GM19438 (cell line): ENCODE measurements at regions not wholly inside any gene's neighbourhood (a gene's known extent, or its start where the extent isn't known, plus 50 kb on each side); places are given as distances from the start of the nearest gene placed in this dataset.

Source experiments
- ATAC-seq: cut with Tn5 transposase; IDR thresholded peaks from one replicate; pipeline ENCODE4 v1.9.1; 2021; ENCODE audit warnings: low read depth; ENCODE audit not compliant: unreplicated experiment

DNA sequence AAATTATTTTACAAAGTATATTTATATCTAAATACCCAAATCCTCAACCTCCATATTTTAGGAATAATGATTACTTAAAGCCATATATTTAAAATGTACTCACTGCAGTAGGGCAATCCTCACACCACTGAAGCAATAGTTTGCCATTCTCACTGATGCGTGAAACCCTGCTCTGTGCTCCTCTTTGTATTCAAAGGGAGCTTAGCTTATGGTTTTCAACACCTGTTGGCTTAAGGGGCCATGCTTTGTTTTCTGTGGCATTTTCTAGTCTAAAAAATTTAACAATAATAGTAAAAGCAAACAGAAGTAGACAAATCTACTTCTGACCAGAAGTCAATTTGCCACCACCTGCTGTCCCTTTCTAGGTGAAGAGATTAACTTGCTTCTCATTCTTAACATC is 294.6 kb downstream of the FLRT2 start:
- no peak for ATAC-seq

- ATAC-seq = no peak
Measured at GRCh38 chr14:85822236-85822635, 292.3 kb downstream of the FLRT2 start.

DNA sequence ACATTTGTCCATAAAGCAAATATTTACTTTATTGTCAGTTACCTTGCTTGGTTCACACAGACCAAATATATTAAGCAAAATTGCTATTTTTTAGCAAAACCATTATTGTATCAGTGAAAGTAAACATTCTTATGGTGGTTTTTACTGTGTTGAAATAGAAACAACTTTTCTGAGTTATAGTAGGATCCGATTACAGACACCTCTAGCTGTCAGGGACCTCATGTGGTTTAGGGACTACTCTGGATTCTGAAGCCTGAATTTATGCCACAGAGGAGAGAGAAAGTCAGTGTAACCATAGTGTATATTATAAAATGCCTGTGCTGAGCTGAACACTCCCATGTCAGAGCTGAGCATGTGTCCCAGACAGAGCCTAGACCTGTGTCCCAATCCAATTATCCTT is 287.5 kb downstream of the FLRT2 start:
- no peak for ATAC-seq

DNA sequence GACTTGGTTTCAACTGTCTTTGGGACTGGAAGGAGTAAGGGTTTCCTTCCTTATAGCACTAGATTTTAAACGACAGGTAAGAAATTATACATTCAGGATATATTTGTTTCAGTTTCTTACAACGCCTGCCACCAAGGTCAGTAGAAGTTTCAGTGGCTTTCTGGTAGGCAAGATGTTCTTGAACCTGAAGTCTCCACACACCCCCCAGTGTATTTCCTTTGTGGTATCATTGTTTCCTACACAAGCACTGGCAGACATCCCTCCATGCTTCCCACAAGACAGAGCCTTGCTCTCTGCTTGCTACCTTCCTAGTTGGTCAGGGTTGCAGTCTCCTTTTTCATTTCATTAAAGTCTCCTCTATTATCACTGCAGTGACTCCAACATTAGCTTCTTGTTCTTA is 283.1 kb downstream of the FLRT2 start:
- ATAC-seq = no peak

GRCh38 chr14:85811340-85811739 is 281.4 kb downstream of the FLRT2 start:
- no peak for ATAC-seq

- ATAC-seq = no peak
Measured at GRCh38 chr14:85799668-85800067, 269.7 kb downstream of the FLRT2 start.

DNA sequence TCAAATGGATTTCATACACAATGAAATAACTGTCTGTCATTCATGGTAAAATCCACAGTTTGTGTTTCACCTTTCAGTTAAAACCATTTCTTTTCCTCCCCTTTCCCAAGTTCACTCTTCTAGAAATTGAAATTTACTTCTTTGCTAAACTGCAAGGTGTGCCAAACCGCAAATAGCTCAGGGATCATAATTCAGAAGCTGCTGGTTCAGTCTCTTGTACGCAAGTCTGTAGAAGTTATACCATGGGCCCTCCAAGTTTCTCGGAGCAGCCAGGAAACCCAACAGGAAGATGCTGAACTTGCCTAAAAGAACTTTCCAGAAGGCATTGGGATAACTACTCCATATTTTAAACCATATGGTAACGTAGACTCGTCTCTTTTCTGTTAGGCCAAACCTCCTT is 268.9 kb downstream of the FLRT2 start:
- no peak for ATAC-seq

GRCh38 chr14:85793533-85793932 is 263.6 kb downstream of the FLRT2 start:
- ATAC-seq = no peak

- no peak for ATAC-seq
Measured at GRCh38 chr14:85789506-85789905, 259.6 kb downstream of the FLRT2 start.

DNA sequence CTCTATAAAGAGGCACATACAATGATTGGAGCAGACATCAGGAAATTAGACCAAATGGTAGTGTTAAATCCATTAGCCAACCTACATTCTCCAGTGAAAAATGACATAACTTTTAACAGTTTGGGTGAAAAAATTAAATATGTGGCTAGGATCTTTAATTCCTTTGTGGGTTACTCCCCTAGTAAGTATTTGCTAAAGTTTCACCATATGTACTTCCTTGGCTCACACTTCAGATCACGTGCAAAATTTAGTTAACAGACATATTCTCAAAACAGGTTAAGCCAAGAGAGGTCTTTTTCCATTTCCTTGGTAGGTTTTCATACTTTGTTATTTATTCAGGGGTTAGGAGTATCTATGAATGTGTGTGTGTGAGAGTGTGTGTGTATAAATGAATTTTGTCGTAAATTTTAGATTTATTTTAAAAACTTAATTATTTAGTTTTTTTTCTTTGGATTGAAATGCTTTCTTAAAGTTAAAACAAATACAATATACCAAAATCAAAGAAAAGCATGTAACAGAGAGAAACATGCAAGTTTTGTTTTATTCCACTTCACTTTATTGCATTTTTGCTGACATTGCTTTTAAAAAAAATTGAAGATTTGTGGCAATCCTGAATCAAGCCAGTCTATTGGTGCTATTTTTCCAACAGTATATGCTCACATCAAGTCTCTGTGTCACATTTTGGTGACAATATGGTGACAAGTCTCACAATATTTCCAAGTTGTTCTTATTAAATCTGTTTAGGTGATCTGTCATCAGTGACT is 258.7 kb downstream of the FLRT2 start:
- ATAC-seq = no peak

DNA sequence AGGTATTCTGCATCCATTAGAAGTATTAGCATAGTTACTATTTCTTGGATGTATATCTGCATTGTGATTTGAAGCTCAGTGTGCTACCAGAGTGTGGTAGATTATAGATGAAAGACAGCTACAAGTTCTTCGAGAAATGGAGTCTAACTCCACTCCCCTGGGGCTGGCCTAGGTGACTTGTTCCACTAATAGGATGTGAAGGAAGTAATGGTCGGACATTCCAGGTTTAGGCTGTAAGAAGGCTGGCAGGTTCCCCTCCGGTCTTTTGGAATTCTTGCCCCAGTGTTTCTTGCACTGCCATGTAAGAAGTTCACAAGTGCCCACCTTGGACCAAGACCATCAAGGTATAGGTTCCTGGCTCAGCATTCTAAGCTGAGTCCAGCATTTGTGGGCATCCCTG is 236.4 kb downstream of the FLRT2 start:
- no peak for ATAC-seq

GRCh38 chr14:85764822-85765221 is 234.9 kb downstream of the FLRT2 start:
- no peak for ATAC-seq

DNA sequence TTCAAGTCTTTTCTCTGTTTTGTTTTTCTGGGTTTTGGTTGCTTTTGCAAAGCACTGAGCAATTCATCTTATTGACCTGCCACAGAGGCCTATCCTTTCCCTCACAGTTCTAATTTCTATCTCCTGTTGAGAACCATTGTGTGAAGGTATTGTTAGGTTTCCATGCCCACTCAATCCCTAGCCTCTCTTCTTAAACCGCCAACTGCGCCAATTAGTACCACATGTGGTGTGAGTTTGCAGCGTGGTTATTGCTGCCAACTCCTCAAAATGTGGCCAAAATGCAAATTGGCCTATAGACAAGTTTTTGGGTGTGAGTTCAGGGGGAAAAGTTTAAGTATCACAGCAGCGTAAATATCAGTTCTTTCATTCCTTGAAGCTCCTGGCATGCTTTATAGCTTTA is 232.6 kb downstream of the FLRT2 start:
- ATAC-seq = no peak

DNA sequence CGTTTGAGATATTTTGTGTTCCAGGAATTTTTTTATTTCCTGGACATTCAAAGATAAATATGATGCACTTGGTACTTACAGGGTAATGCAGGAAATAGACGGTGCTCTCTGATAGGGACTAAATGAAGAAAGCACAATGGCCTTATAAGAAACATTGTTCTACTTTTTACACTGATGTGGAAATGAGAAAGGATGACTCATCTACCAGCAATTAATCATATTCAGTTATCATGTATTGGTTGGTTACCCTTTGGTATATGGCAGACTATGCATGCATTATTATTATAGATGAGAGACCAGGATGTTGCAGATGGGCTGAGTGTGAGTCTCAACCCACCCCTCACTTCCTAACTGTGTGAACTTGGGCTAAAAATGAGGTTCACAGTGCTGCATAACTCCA is 222.2 kb downstream of the FLRT2 start:
- ATAC-seq = no peak

DNA sequence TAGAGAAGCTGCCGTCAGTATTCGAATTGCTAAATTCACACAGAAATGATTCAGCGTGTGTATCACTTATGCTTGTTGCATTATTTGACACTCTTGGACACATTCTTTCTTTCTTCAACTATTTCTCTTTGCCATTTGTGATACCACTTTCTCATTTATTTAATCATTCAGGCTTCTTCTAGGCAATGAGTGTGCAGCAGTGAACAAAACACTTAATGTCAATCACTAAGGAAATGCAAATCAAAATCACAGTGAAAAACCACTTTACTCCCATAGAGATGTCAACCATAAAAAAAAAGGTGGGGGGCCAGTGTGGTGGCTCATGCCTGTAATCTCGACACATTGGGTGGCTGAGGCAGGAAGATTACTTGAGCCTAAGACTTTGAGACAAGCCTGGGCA is 214.6 kb downstream of the FLRT2 start:
- ATAC-seq = no peak

GRCh38 chr14:85732031-85732430 is 202.1 kb downstream of the FLRT2 start:
- ATAC-seq = no peak

- ATAC-seq = no peak
Measured at GRCh38 chr14:85731186-85731585, 201.2 kb downstream of the FLRT2 start.

- ATAC-seq = no peak
Measured at GRCh38 chr14:85728476-85729065, 198.6 kb downstream of the FLRT2 start.

- ATAC-seq = no peak
Measured at GRCh38 chr14:85714069-85714468, 184.1 kb downstream of the FLRT2 start.

DNA sequence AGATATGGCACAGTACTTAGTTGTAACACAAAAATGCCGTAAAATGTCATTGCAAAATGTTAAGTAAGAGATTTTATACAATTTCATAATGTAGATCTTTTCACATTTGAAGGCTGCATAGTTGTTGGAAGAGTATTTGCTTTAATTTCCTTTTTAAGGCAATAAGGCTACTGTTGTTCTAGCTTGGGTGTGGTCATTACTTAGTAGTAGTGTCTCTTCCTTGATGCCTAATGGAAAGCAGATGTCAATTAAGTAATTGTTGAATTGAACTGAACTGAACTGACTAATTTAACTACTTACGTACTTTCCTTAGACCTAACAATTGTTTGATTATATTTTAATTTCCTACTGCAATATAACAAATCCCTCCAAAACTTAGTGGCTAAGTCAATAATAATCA is 181.7 kb downstream of the FLRT2 start:
- no peak for ATAC-seq
